Non-pigmented ciliary epithelial cell (primary cell): ENCODE measurements at regions not wholly inside any gene's neighbourhood (a gene's known extent, or its start where the extent isn't known, plus 50 kb on each side); places are given as distances from the start of the nearest gene placed in this dataset.
A peak's percentile ranks its signal among the peaks of the same experiment; 100 is the strongest.

ENCODE experiments used
- DNase-seq: peaks from one replicate; pipeline ENCODE4 v3.0.0-alpha.2; 2010; ENCODE audit warnings: low read depth

GRCh38 chr20:22916021-22916842 is 118.9 kb upstream of the SSTR4 start:
- no peak for DNase-seq

- DNase-seq, result no peak
These were observed 116.7 kb upstream of the SSTR4 start for GRCh38 chr20:22918286-22918983.

GRCh38 chr20:22920898-22921297 is 114.2 kb upstream of the SSTR4 start:
- no peak for DNase-seq

GRCh38 chr20:22921595-22922421 is 113.3 kb upstream of the SSTR4 start:
- DNase-seq, result peak; percentile 41

- DNase-seq, result no peak
These were observed 112.1 kb upstream of the SSTR4 start for GRCh38 chr20:22922987-22923386.

- no peak for DNase-seq
These were observed 110.9 kb upstream of the SSTR4 start for GRCh38 chr20:22924046-22924737.

GRCh38 chr20:22924949-22925612 is 110.0 kb upstream of the SSTR4 start:
- DNase-seq, result no peak

GRCh38 chr20:22925613-22925983 is 109.5 kb upstream of the SSTR4 start:
- DNase-seq, result no peak

- DNase-seq, result no peak
These were observed 107.6 kb upstream of the SSTR4 start for GRCh38 chr20:22927537-22927936.

- no peak for DNase-seq
These were observed 106.4 kb upstream of the SSTR4 start for GRCh38 chr20:22928679-22929078.

GRCh38 chr20:22929661-22930060 is 105.5 kb upstream of the SSTR4 start:
- no peak for DNase-seq

- DNase-seq, result no peak
These were observed 103.2 kb upstream of the SSTR4 start for GRCh38 chr20:22931653-22932608.

GRCh38 chr20:22939181-22939580 is 95.9 kb upstream of the SSTR4 start:
- DNase-seq, result no peak

- no peak for DNase-seq
These were observed 94.8 kb upstream of the SSTR4 start for GRCh38 chr20:22940350-22940749.

GRCh38 chr20:22941550-22941949 is 93.6 kb upstream of the SSTR4 start:
- DNase-seq, result no peak

GRCh38 chr20:22942742-22943141 is 92.4 kb upstream of the SSTR4 start:
- DNase-seq, result no peak

- DNase-seq, result no peak
These were observed 91.0 kb upstream of the SSTR4 start for GRCh38 chr20:22944062-22944461.

- DNase-seq, result no peak
These were observed 90.2 kb upstream of the SSTR4 start for GRCh38 chr20:22944936-22945335.

GRCh38 chr20:22946596-22946995 is 88.5 kb upstream of the SSTR4 start:
- no peak for DNase-seq

- DNase-seq, result no peak
These were observed 85.6 kb upstream of the SSTR4 start for GRCh38 chr20:22949331-22950109.
